OCI-LY3 (cell line): ENCODE measurements at regions not wholly inside any gene's neighbourhood (a gene's known extent, or its start where the extent isn't known, plus 50 kb on each side); places are given as distances from the start of the nearest gene placed in this dataset.

Experiments
- H2AFZ ChIP-seq: fragments of 200-600, 300-600 bp; shearing (Covaris generic); 2 replicates; pipeline ENCODE4 v1.6.0; 2014; ENCODE audit warnings: antibody characterized with exemption, low read depth, low read length
- H3K27ac ChIP-seq: fragments of 200-600, 300-600 bp; sonication (generic); 2 replicates; pipeline ENCODE4 v1.5.1; 2014; ENCODE audit warnings: mild to moderate bottlenecking, low read length, moderate library complexity, mixed read lengths
- H3K27me3 ChIP-seq: fragments of 200-600, 300-600 bp; sonication (generic); 2 replicates; pipeline ENCODE4 v1.6.1; 2014; ENCODE audit warnings: low read depth, low read length, mixed read lengths
- H3K36me3 ChIP-seq: fragments of 200-600, 300-600 bp; sonication (generic); replicated peaks from 2 replicates; pipeline ENCODE3; 2014; ENCODE audit warnings: low read depth, low read length, mixed read lengths
- H3K4me1 ChIP-seq: fragments of 300-600, 200-600 bp; sonication (generic); 2 replicates; pipeline ENCODE4 v1.6.1; 2014; ENCODE audit warnings: low read length, mixed read lengths
- H3K4me2 ChIP-seq: fragments of 200-600, 300-600 bp; sonication (generic); 2 replicates; pipeline ENCODE4 v1.6.1; 2014; ENCODE audit warnings: low read length, mixed read lengths
- H3K4me3 ChIP-seq: fragments of 300-600, 200-600 bp; sonication (generic); 2 replicates; pipeline ENCODE4 v1.5.1; 2014; ENCODE audit warnings: antibody characterized with exemption, mild to moderate bottlenecking, low read length, moderate library complexity
- H3K79me2 ChIP-seq: fragments of 300-600, 200-600 bp; shearing (Covaris generic); 2 replicates; pipeline ENCODE4 v1.6.1; 2014; ENCODE audit warnings: mild to moderate bottlenecking, low read length, mixed read lengths
- H3K9ac ChIP-seq: fragments of 300-600, 200-600 bp; shearing (Covaris generic); 2 replicates; pipeline ENCODE4 v1.6.0; 2014; ENCODE audit warnings: mild to moderate bottlenecking, low read length, moderate library complexity
- H3K9me3 ChIP-seq: fragments of 200-600, 300-600 bp; shearing (Covaris generic); 2 replicates; pipeline ENCODE4 v1.6.1; 2014; ENCODE audit warnings: low read length, mixed read lengths; ENCODE audit not compliant: insufficient read depth
- H4K20me1 ChIP-seq: fragments of 200-600, 300-600 bp; sonication (generic); 2 replicates; pipeline ENCODE4 v1.6.1; 2016; ENCODE audit warnings: low read length, mixed read lengths; ENCODE audit not compliant: insufficient read depth
- EZH2phosphoT487 ChIP-seq: fragments of 200-600 bp; shearing (Covaris generic); IDR thresholded peaks from 2 replicates; pipeline ENCODE4 v1.6.1; 2018; ENCODE audit warnings: antibody characterized with exemption, mixed run types, low read depth
- TF ChIP-seq, protein P1 (sequence below): fragments of 200-600, 300-600 bp; sonication (generic); IDR thresholded peaks from 2 replicates; pipeline ENCODE4 v1.5.1; 2014; ENCODE audit warnings: antibody characterized with exemption, low read length, low read depth

DNA sequence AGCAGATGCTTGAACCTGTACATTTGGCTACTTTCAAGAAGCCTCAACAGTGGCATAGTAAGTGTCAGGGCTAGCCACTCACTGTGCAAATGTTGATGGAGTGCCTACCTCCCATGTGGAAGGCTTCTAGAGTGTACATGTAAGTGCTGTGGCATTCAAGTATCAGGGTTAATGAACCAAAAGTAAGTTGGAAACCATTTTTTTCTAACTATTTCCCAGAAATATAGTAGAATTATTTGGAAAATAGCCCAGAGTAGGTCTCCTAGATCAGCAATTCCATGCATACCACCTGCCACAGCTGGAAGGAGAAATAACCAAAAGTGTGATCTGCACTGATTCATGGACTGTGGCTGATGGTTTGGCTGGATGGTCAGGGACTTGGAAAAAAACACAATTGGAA lies 53.3 kb downstream of the FOXD1 start:
- TF ChIP-seq, protein P1, sequence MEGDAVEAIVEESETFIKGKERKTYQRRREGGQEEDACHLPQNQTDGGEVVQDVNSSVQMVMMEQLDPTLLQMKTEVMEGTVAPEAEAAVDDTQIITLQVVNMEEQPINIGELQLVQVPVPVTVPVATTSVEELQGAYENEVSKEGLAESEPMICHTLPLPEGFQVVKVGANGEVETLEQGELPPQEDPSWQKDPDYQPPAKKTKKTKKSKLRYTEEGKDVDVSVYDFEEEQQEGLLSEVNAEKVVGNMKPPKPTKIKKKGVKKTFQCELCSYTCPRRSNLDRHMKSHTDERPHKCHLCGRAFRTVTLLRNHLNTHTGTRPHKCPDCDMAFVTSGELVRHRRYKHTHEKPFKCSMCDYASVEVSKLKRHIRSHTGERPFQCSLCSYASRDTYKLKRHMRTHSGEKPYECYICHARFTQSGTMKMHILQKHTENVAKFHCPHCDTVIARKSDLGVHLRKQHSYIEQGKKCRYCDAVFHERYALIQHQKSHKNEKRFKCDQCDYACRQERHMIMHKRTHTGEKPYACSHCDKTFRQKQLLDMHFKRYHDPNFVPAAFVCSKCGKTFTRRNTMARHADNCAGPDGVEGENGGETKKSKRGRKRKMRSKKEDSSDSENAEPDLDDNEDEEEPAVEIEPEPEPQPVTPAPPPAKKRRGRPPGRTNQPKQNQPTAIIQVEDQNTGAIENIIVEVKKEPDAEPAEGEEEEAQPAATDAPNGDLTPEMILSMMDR = no peak
- no peak for TF ChIP-seq EZH2phosphoT487
- Histone ChIP-seq H3K4me1 (peaks cover 5% of the 10 kb centered on the region), H3K4me2 (no peak overlapping the region)

DNA sequence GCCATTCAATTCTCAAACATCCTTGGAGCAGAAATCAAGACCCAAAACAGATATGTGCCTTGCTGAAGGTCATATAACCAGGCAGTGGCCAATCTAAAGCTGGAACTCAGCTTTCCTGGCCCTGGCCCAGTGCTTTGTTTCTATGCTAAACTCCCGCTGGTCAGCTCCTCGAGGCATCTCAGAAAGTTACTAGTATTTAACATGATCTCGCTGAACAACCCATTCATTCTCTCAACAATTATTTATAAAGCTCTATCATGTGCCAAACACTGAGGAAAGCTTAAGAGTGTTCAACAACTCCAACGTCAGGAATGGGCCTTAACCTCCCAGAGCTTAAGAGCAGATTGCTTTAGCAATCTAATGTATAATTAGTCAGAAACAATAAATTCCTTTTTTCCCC lies 54.0 kb downstream of the FOXD1 start:
- no peak for TF ChIP-seq EZH2phosphoT487
- TF ChIP-seq, protein P1 = no peak
- Histone ChIP-seq H3K27ac (no peak overlapping the region), H3K9ac (no peak overlapping the region), H3K27me3 (no peaks in the 10 kb centered on the region; the same call in 1 of the 2 replicates), H3K4me1 (peaks cover 5% of the 10 kb centered on the region), H4K20me1 (no peaks in the 10 kb centered on the region), H3K4me2 (no peak overlapping the region), H3K4me3 (no peak overlapping the region), H3K36me3 (no peaks in the 10 kb centered on the region), H2AFZ (no peak overlapping the region), H3K79me2 (no peaks in the 10 kb centered on the region), H3K9me3 (no peaks in the 10 kb centered on the region)

More for the DNA sequence above, 53.3 kb downstream of the FOXD1 start:
- Histone ChIP-seq H2AFZ (no peak overlapping the region), H3K4me3 (no peak overlapping the region), H3K36me3 (no peaks in the 10 kb centered on the region), H3K79me2 (no peaks in the 10 kb centered on the region), H3K9me3 (no peaks in the 10 kb centered on the region), H3K27ac (no peak overlapping the region), H3K27me3 (no peaks in the 10 kb centered on the region; the same call in 1 of the 2 replicates), H4K20me1 (no peaks in the 10 kb centered on the region), H3K9ac (no peak overlapping the region)

DNA sequence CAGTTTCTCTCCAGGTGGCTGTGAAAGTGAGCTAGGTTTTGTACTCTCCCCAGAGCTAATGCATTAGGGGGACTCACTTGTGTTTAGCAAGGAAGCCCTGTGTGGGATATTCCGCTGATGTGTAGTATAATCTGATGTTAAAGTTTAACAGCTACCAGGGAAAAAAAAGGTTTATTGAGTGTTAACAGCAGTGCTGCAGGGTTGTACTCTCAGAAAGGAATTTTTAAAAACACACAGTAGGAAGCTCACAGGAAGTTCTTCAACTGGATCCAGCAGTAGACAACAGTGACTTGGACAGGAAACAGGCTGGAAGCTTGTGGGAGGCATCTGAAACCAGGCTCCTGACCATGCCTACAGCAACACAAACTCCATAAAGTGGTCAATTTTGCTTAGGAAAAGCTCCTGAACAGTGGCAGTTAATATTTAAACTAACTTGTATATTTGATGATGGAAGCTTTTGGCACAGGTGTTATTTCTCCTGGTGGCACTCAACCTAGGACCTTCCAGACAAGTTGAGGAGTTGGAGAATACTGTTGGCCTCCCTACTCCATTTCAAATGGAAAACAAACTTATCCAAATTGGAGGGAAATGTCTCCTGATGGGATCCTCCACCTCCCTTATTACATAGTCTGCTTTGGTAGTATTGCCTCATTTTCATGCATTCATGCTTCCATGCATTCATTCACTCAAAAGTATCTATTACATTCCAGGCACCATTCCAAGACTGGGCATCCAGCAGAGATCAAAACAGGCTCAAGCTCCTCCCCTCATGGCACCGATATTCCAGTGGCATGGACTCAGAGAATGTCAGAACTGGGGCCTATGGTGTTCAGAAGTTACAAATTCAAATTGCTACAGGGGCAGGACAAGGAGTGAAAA lies 54.7 kb downstream of the FOXD1 start:
- Histone ChIP-seq H3K4me1 (peaks cover 5% of the 10 kb centered on the region), H3K9me3 (no peaks in the 10 kb centered on the region), H3K27me3 (no peaks in the 10 kb centered on the region; the same call in 1 of the 2 replicates), H2AFZ (no peak overlapping the region), H3K79me2 (no peaks in the 10 kb centered on the region), H3K36me3 (no peaks in the 10 kb centered on the region), H3K9ac (no peak overlapping the region), H3K27ac (no peak overlapping the region), H4K20me1 (no peaks in the 10 kb centered on the region), H3K4me2 (no peak overlapping the region), H3K4me3 (no peak overlapping the region)
- TF ChIP-seq EZH2phosphoT487 = no peak
- TF ChIP-seq, protein P1 = no peak

DNA sequence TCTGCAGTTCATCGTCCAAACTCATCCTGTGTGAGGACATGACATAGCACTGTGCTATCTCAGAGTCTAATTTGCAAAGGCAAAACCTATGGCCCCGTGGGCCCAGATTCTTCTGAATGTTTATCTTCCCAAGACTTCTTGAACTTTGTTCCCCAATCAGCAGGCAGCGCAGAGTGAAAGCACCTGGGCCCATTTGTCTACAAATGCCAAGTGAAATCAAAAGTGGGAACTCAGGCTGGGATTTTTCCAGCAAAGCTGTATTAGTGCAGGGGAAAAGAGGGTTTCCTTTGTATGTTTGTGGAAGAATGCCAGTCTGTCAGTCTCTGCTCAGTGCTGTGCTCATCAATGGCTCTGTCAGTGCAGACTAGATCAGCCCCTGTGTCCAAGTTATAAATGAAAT lies 55.8 kb downstream of the FOXD1 start:
- TF ChIP-seq, protein P1 = no peak
- TF ChIP-seq EZH2phosphoT487 = no peak
- H3K9ac ChIP-seq = no peak overlapping the region
- H3K27me3 ChIP-seq = no peaks in the 10 kb centered on the region; the same call in 1 of the 2 replicates
- no peaks in the 10 kb centered on the region for H3K79me2 ChIP-seq
- H3K4me1 ChIP-seq = peaks cover 5% of the 10 kb centered on the region
- H3K4me3 ChIP-seq = no peak overlapping the region
- H3K4me2 ChIP-seq = no peak overlapping the region
- H2AFZ ChIP-seq = no peak overlapping the region
- H3K9me3 ChIP-seq = no peaks in the 10 kb centered on the region
- H3K27ac ChIP-seq = no peak overlapping the region
- no peaks in the 10 kb centered on the region for H4K20me1 ChIP-seq
- H3K36me3 ChIP-seq = no peaks in the 10 kb centered on the region
